HCT116 (cell line): ENCODE measurements at regions not wholly inside any gene's neighbourhood (a gene's known extent, or its start where the extent isn't known, plus 50 kb on each side); places are given as distances from the start of the nearest gene placed in this dataset.

Experiments
- CTCF ChIP-seq, 3 experiments: fragments of 200-600 bp in 1 of 3; sonication (generic) in 1 of 3; IDR thresholded peaks in 2 of 3; conservative IDR thresholded peaks in 1 of 3; 2 replicates each; pipeline ENCODE4 v1.5.1; 2012 to 2017; ENCODE audit warnings: low read depth in 2 of 3, low read length in 2 of 3, antibody characterized with exemption in 1 of 3, borderline replicate concordance in 1 of 3, control low read depth in 1 of 3, mild to moderate bottlenecking in 1 of 3, mixed read lengths in 1 of 3, mixed run types in 1 of 3, moderate library complexity in 1 of 3; ENCODE audit not compliant: insufficient read depth in 1 of 3
- EZH2 ChIP-seq: fragments of 200-600 bp; sonication (generic); IDR thresholded peaks from 2 replicates; pipeline ENCODE4 v1.6.1; 2017; ENCODE audit warnings: antibody characterized with exemption, mixed run types
- EZH2phosphoT487 ChIP-seq: fragments of 200-600 bp; IDR thresholded peaks from 2 replicates; pipeline ENCODE4 v1.6.1; 2018; ENCODE audit warnings: antibody characterized with exemption, borderline replicate concordance
- POLR2A ChIP-seq: IDR thresholded peaks from 2 replicates; pipeline ENCODE4 v1.7.0; 2011; ENCODE audit warnings: borderline replicate concordance; ENCODE audit not compliant: insufficient read depth, insufficient read length; ENCODE audit errors: extremely low read depth
- SP1 ChIP-seq: IDR thresholded peaks from 2 replicates; pipeline ENCODE4 v1.6.1; 2012; ENCODE audit warnings: low read depth
- ZFX ChIP-seq: fragments of 450-650 bp; IDR thresholded peaks from 2 replicates; pipeline ENCODE4 v1.6.1; 2017

GRCh38 chr2:118549503-118549902, 297.9 kb downstream of the EN1 start:
- TF ChIP-seq EZH2 (no peak), EZH2phosphoT487 (no peak), POLR2A (no peak), SP1 (no peak), CTCF (IDR thresholded peaks at IDR 0.05 in 2 of 3, conservative IDR thresholded peaks at IDR 0.05 in 1 of 3; ENCODE audit: borderline replicate concordance in 1 of 3, insufficient read depth in 1 of 3, low read depth in 2 of 3, low read length in 2 of 3) (no peak), ZFX (no peak)
